Adrenal gland (tissue), 5 donors: ENCODE measurements at regions not wholly inside any gene's neighbourhood (a gene's known extent, or its start where the extent isn't known, plus 50 kb on each side); places are given as distances from the start of the nearest gene placed in this dataset.

ENCODE experiments used
- CTCF ChIP-seq, 6 experiments: fragments of 450-650 bp in 4 of 6; fragments of 200-600 bp in 2 of 6; sonication (generic) in 1 of 6; IDR thresholded peaks; 1 replicate in 5 of 6; 2 replicates in 1 of 6; pipeline versions ENCODE4 v1.5.1 to v1.8.0; 2016 to 2021; ENCODE audit warnings: antibody characterized with exemption in 6 of 6, mild to moderate bottlenecking in 2 of 6, moderate library complexity in 1 of 6
- POLR2A ChIP-seq, 2 donors: fragments of 450-650 bp; IDR thresholded peaks; one replicate each; pipeline ENCODE4 v1.6.1; 2017; ENCODE audit warnings: antibody characterized with exemption in 2 of 2, mild to moderate bottlenecking in 2 of 2, moderate library complexity in 1 of 2
- donor health status: DM: no; HTN: no; CAD: no.

DNA sequence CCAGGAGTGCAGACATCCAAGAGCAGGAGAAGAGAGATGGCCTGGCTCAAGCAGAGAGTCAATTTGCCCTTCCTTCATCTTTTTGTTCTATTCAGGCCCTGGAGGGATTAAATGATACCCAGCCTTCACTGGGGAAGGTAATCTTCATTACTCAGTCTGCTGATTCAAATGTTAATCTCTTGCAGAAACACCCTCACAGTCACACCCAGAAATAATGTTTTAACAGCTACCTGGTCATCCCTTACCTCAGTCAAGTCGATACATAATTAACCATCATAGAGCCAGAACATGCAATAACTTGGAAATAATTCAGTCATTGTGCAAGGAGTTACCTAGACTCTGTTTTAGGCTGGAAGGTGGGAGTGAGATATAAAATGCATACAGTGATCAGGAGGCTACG lies 163.7 kb upstream of the TNP1 start:
- TF ChIP-seq POLR2A (IDR thresholded peaks at IDR 0.05), result no peak
- no peak for TF ChIP-seq CTCF (IDR thresholded peaks at IDR 0.05)
